22Rv1 (cell line): ENCODE measurements at regions not wholly inside any gene's neighbourhood (a gene's known extent, or its start where the extent isn't known, plus 50 kb on each side); places are given as distances from the start of the nearest gene placed in this dataset.

Experiments used
- ZFX ChIP-seq: fragments of 450-650 bp; IDR thresholded peaks from 2 replicates; pipeline ENCODE4 v1.6.1; 2017; ENCODE audit warnings: antibody characterized with exemption, borderline replicate concordance
- TF ChIP-seq, protein P1 (sequence below): fragments of 450-650 bp; IDR thresholded peaks from 2 replicates; pipeline ENCODE4 v1.5.1; 2017; ENCODE audit warnings: mild to moderate bottlenecking

- TF ChIP-seq, protein P1, sequence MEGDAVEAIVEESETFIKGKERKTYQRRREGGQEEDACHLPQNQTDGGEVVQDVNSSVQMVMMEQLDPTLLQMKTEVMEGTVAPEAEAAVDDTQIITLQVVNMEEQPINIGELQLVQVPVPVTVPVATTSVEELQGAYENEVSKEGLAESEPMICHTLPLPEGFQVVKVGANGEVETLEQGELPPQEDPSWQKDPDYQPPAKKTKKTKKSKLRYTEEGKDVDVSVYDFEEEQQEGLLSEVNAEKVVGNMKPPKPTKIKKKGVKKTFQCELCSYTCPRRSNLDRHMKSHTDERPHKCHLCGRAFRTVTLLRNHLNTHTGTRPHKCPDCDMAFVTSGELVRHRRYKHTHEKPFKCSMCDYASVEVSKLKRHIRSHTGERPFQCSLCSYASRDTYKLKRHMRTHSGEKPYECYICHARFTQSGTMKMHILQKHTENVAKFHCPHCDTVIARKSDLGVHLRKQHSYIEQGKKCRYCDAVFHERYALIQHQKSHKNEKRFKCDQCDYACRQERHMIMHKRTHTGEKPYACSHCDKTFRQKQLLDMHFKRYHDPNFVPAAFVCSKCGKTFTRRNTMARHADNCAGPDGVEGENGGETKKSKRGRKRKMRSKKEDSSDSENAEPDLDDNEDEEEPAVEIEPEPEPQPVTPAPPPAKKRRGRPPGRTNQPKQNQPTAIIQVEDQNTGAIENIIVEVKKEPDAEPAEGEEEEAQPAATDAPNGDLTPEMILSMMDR: no peak
- no peak for TF ChIP-seq ZFX
These were observed 102.0 kb upstream of the VANGL1 start for GRCh38 chr1:115539736-115540135.
